Tibial artery (tissue), 4 donors: ENCODE measurements at regions not wholly inside any gene's neighbourhood (a gene's known extent, or its start where the extent isn't known, plus 50 kb on each side); places are given as distances from the start of the nearest gene placed in this dataset.

Experiments used
- DNase-seq, 2 donors: peaks; one replicate each; pipeline ENCODE4 v3.0.0-alpha.2; 2019
- H3K27ac ChIP-seq, 2 donors: fragments of 200-600 bp; sonication (generic) in 1 of 2; 1 replicate in 1 of 2; 2 replicates in 1 of 2; pipeline ENCODE4 v1.5.1; 2018 to 2019; ENCODE audit warnings: mild to moderate bottlenecking in 1 of 2
- H3K27me3 ChIP-seq, 2 donors: fragments of 200-600 bp; sonication (generic) in 1 of 2; one replicate each; pipeline versions ENCODE4 v1.5.1 to v1.6.0; 2016 to 2019
- H3K36me3 ChIP-seq, 3 donors: fragments of 200-600 bp; sonication (generic) in 2 of 3; one replicate each; pipeline ENCODE4 v1.5.1; 2016 to 2019; ENCODE audit warnings: mild to moderate bottlenecking in 2 of 3
- H3K4me1 ChIP-seq, 4 donors: fragments of 200-600 bp; sonication (generic) in 2 of 4; 1 replicate in 3 of 4; 2 replicates in 1 of 4; pipeline ENCODE4 v1.5.1; 2016 to 2019
- H3K4me3 ChIP-seq, 2 donors: fragments of 200-600 bp; sonication (generic) in 1 of 2; 1 replicate in 1 of 2; 2 replicates in 1 of 2; pipeline ENCODE4 v1.5.1; 2018 to 2019; ENCODE audit warnings: mild to moderate bottlenecking in 2 of 2
- H3K9me3 ChIP-seq, 3 donors: fragments of 200-600 bp; sonication (generic) in 1 of 3; one replicate each; pipeline ENCODE4 v1.5.1; 2016 to 2019
- intact Hi-C: fragments of 100-400 bp; cut with DNase I; formaldehyde crosslinking; loops from one replicate; pipeline ENCODE4 v1.15.0; 2023; ENCODE audit warnings: low total_unique reads
- TF ChIP-seq, protein P1 (sequence below), 2 experiments: fragments of 200-600 bp in 1 of 2; fragments of 450-650 bp in 1 of 2; IDR thresholded peaks; one replicate each; pipeline ENCODE4 v1.5.1; 2017 to 2019; ENCODE audit warnings: antibody characterized with exemption in 2 of 2, mild to moderate bottlenecking in 1 of 2, moderate library complexity in 1 of 2

DNA sequence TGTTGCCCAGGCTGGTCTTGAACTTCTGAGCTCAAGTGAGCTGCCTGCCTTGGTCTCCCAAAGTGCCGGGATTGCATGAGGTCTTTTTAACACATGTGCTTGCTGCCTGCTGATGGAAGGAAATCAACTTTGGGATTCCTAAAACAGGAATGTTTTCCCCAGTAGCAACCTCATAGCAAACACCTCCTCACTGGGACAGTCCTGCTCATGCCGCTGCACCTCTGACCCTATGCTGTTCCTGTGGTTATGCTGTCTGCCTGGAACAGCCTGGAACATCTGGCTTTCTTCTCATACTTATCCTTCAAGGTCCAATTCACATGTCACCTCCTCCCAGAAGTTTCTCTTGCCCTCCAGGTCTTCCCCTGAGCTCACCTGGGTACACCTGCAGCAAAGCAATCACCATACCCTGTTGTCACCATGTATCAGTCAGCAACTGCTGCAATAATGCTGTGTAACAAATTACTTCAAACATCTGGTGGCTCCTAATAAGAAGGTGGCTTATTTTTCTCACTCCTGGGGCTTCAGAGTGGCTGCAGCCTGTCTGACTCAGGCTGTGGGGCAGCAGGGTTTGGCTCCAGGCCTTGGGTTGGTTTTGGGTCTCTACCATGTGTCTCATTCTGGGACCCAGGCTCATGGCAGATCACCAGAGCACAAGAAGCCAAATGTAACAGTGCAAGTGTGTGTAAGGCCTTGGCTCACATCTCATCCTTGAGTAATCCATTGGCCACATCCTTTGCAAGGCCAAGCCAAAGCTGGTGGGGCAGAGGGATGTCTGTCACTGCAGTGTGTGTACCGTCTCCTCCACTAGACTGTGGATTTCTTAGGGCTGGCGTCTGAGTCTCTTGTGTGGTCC, 59.4 kb upstream of the SORCS2 start:
- intact Hi-C loops = no loop called here
- no peak for DNase-seq

DNA sequence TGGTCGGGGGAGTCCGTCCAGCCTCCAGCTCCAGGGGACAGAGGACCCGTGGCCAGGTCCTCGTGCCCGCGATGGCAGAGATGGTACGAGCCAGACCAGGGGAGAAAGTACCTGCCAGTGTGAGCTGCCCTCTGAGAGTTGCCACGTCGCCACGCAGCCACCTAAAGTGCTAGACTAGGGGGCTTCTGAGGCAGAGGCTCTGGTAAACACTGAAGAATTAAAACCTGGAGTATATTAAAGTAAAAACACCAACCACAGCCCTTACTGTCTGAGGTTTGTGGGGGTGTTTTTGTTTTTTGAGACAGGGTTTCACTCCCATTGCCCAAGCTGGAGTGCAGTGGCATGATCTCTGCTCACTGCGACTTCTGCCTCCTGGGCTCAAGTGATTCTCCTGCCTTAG, 60.1 kb upstream of the SORCS2 start:
- intact Hi-C loops = no loop called here
- Histone ChIP-seq H3K27ac (no peak overlapping the region), H3K4me1 (peaks cover 0 to 12% (median 10%) of the 10 kb centered on the region in 4 donors), H3K9me3 (no peaks in the 10 kb centered on the region), H3K36me3 (no peaks in the 10 kb centered on the region), H3K27me3 (no peaks in the 10 kb centered on the region), H3K4me3 (no peak overlapping the region)
- DNase-seq = no peak
- TF ChIP-seq, protein P1, sequence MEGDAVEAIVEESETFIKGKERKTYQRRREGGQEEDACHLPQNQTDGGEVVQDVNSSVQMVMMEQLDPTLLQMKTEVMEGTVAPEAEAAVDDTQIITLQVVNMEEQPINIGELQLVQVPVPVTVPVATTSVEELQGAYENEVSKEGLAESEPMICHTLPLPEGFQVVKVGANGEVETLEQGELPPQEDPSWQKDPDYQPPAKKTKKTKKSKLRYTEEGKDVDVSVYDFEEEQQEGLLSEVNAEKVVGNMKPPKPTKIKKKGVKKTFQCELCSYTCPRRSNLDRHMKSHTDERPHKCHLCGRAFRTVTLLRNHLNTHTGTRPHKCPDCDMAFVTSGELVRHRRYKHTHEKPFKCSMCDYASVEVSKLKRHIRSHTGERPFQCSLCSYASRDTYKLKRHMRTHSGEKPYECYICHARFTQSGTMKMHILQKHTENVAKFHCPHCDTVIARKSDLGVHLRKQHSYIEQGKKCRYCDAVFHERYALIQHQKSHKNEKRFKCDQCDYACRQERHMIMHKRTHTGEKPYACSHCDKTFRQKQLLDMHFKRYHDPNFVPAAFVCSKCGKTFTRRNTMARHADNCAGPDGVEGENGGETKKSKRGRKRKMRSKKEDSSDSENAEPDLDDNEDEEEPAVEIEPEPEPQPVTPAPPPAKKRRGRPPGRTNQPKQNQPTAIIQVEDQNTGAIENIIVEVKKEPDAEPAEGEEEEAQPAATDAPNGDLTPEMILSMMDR (IDR thresholded peaks at IDR 0.05) = no peak

More for the DNA sequence above, 59.4 kb upstream of the SORCS2 start:
- Histone ChIP-seq H3K27ac (no peak overlapping the region), H3K36me3 (no peaks in the 10 kb centered on the region), H3K4me3 (no peak overlapping the region), H3K9me3 (no peaks in the 10 kb centered on the region), H3K4me1 (peaks cover 0 to 12% (median 10%) of the 10 kb centered on the region in 4 donors), H3K27me3 (no peaks in the 10 kb centered on the region)
- TF ChIP-seq, protein P1 (IDR thresholded peaks at IDR 0.05) = no peak

DNA sequence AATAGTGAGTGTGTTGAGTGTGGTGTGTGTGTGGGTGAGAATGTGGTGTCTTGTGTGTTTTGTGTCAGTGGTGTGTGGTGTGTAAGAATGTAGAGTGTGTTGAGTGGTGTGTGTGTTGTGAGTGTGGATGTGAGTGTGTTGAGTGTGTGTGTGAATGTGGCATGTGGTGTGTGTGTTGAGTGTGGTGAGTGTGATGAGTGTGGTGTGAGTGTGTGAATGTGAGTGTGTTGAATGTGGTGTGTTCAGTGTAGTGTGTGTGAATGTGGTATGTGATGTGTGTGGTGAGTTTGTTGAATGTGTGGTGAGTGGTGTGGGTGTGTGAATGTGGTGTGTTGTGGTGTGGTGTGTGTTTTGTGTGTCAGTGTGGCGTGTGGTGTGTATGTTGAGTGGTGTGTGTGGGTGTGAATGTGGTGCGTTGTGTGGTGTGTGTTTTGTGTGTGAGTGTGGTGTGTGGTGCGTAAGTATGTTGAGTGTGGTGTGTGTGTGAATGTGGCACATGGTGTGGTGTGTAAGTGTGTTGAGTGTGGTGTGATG, 60.8 kb upstream of the SORCS2 start:
- Histone ChIP-seq H3K36me3 (no peaks in the 10 kb centered on the region), H3K9me3 (no peaks in the 10 kb centered on the region), H3K27me3 (no peaks in the 10 kb centered on the region), H3K4me3 (no peak overlapping the region), H3K4me1 (peaks cover 0 to 12% (median 10%) of the 10 kb centered on the region in 4 donors), H3K27ac (no peak overlapping the region)
- DNase-seq = no peak
- intact Hi-C loops = no loop called here
- TF ChIP-seq, protein P1 (IDR thresholded peaks at IDR 0.05) = no peak

DNA sequence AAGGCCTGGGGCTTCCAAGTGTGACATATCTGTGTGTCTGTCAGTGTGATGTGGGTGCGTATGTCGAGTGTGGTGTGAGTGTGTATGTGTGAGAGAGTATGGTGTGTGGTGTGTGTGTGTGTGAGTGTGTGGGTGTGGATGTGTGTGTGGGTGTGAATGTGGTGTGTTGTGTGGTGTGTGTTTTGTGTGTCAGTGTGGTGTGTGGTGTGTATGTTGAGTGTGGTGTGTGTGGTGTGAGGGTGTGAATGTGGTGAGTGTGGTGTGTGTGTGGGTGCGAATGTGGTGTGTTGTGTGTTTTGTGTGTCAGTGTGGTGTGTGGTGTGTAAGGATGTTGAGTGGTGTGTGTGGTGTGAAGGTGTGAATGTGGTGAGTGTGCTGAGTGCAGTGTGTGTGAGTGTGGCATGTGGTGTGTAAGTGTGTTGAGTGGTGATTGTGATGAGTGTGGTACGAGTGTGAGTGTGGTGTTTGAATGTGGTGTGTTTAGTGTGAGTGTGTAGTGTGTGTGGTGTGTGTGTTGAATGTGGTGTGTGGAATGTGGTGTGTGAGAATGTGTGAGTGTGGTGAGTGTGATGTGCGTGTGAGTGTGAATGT, 61.6 kb upstream of the SORCS2 start:
- H3K27me3 ChIP-seq = no peaks in the 10 kb centered on the region
- intact Hi-C loops = no loop called here
- no peak overlapping the region for H3K4me3 ChIP-seq
- no peaks in the 10 kb centered on the region for H3K9me3 ChIP-seq
- H3K4me1 ChIP-seq = peaks cover 0 to 12% (median 10%) of the 10 kb centered on the region in 4 donors
- H3K27ac ChIP-seq = no peak overlapping the region
- H3K36me3 ChIP-seq = no peaks in the 10 kb centered on the region
- no peak for DNase-seq
- TF ChIP-seq, protein P1 (IDR thresholded peaks at IDR 0.05) = no peak

DNA sequence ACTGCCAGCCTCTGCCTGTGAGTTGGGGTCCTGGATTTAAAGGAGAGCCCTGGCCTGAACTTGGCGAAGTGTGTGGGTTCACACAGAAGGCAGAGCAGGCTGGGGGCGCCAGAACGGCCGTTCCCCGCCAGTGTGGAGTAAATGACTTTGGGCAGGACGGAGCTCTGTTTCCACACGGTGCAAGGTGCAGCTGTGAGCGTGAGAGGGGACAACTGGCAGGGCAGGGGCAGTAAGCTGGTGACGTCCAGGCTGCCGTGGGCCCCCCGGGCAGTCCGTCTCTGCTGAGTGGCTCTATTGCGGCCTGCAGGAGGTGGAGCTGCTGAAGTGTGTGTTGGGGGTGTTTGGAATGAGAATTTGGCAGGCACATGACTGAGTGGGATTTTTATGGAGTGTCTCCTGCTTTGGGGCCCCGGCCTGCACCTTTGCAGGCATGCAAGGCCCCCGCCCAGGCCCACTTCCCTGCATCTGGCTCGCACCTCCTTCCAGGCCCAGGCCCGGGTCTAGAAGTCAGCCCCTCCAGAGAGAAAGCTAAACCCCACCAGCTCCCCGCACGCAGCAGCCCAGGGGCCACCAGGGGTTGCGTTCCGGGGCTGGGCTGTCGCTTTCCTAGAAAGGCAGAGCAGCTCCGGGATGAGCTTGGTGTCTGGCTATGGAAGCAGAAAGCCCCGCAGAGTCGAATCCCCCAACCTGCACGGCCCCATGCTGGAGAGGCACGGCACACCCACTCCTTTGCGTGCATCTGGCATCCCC, 62.2 kb upstream of the GRPEL1 start:
- no peaks in the 10 kb centered on the region for H3K27me3 ChIP-seq
- DNase-seq = peak in 1 of 2 donors; percentile 43
- intact Hi-C loops = no loop called here
- peaks cover 0 to 11% (median 7%) of the 10 kb centered on the region in 4 donors for H3K4me1 ChIP-seq
- TF ChIP-seq, protein P1 (IDR thresholded peaks at IDR 0.05) = no peak
- no peaks in the 10 kb centered on the region for H3K36me3 ChIP-seq
- no peak overlapping the region for H3K27ac ChIP-seq
- no peak overlapping the region for H3K4me3 ChIP-seq
- no peaks in the 10 kb centered on the region for H3K9me3 ChIP-seq
